Upper lobe of left lung (tissue), 4 donors: ENCODE measurements at regions not wholly inside any gene's neighbourhood (a gene's known extent, or its start where the extent isn't known, plus 50 kb on each side); places are given as distances from the start of the nearest gene placed in this dataset.

Source experiments
- EP300 ChIP-seq, 4 donors: sonication (generic); formaldehyde crosslinking; IDR thresholded peaks; one replicate each; pipeline ENCODE4 v1.5.1; 2017; ENCODE audit warnings: antibody characterized with exemption in 4 of 4, control low read depth in 2 of 4
- POLR2A ChIP-seq, 4 donors: fragments of 450-650 bp; IDR thresholded peaks; one replicate each; pipeline ENCODE4 v1.5.1; 2016 to 2017; ENCODE audit warnings: antibody characterized with exemption in 4 of 4, mild to moderate bottlenecking in 2 of 4
- POLR2AphosphoS5 ChIP-seq, 2 donors: sonication (generic); formaldehyde crosslinking; IDR thresholded peaks; one replicate each; pipeline ENCODE4 v1.5.1; 2017; ENCODE audit warnings: antibody characterized with exemption in 2 of 2
- TF ChIP-seq, protein P1 (sequence below), 6 experiments: fragments of 450-650 bp in 4 of 6; fragments of 200-600 bp in 2 of 6; sonication (generic) in 2 of 6; IDR thresholded peaks; one replicate each; pipeline ENCODE4 v1.5.1; 2016 to 2019; ENCODE audit warnings: antibody characterized with exemption in 6 of 6

- TF ChIP-seq, protein P1, sequence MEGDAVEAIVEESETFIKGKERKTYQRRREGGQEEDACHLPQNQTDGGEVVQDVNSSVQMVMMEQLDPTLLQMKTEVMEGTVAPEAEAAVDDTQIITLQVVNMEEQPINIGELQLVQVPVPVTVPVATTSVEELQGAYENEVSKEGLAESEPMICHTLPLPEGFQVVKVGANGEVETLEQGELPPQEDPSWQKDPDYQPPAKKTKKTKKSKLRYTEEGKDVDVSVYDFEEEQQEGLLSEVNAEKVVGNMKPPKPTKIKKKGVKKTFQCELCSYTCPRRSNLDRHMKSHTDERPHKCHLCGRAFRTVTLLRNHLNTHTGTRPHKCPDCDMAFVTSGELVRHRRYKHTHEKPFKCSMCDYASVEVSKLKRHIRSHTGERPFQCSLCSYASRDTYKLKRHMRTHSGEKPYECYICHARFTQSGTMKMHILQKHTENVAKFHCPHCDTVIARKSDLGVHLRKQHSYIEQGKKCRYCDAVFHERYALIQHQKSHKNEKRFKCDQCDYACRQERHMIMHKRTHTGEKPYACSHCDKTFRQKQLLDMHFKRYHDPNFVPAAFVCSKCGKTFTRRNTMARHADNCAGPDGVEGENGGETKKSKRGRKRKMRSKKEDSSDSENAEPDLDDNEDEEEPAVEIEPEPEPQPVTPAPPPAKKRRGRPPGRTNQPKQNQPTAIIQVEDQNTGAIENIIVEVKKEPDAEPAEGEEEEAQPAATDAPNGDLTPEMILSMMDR (IDR thresholded peaks at IDR 0.05) = no peak
- TF ChIP-seq POLR2A (IDR thresholded peaks at IDR 0.05) (no peak), POLR2AphosphoS5 (IDR thresholded peaks at IDR 0.05) (no peak), EP300 (IDR thresholded peaks at IDR 0.05) (no peak)
These were observed 51.0 kb upstream of the TMEM18 start for GRCh38 chr2:728165-728564.
